Panc1 (cell line): ENCODE measurements at regions not wholly inside any gene's neighbourhood (a gene's known extent, or its start where the extent isn't known, plus 50 kb on each side); places are given as distances from the start of the nearest gene placed in this dataset.

ENCODE experiments used
- POLR2AphosphoS5 ChIP-seq: IDR thresholded peaks from 2 replicates; pipeline ENCODE4 v1.6.1; 2012; ENCODE audit warnings: mild to moderate bottlenecking, low read depth, low read length, moderate library complexity
- TCF7L2 ChIP-seq: IDR thresholded peaks from 2 replicates; pipeline ENCODE4 v1.6.1; 2011; ENCODE audit warnings: mild to moderate bottlenecking, low read depth, low read length, inconsistent platforms
- TF ChIP-seq, protein P1 (sequence below): fragments of 450-650 bp; IDR thresholded peaks from 2 replicates; pipeline ENCODE4 v1.5.1; 2017; ENCODE audit warnings: mild to moderate bottlenecking

DNA sequence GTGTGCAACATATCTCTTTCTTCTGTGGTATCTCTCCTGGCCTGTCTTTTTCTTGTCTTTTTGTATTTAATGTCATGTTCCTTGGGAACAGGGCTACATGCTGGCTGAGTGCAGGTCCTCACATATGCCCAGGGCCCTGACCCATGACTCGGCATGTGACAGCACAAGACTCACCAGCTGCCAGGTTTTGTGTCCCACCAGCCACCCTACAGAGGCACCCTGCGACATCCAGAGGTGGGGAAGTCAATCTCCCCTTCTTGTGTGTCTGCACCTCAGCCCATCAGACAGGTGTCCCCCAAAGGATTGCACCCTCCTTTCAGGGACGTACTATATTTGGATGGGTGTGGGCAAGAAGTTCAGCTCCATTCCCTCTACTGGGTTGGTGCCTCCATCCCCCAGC lies 576.3 kb downstream of the RNF144B start:
- TF ChIP-seq, protein P1, sequence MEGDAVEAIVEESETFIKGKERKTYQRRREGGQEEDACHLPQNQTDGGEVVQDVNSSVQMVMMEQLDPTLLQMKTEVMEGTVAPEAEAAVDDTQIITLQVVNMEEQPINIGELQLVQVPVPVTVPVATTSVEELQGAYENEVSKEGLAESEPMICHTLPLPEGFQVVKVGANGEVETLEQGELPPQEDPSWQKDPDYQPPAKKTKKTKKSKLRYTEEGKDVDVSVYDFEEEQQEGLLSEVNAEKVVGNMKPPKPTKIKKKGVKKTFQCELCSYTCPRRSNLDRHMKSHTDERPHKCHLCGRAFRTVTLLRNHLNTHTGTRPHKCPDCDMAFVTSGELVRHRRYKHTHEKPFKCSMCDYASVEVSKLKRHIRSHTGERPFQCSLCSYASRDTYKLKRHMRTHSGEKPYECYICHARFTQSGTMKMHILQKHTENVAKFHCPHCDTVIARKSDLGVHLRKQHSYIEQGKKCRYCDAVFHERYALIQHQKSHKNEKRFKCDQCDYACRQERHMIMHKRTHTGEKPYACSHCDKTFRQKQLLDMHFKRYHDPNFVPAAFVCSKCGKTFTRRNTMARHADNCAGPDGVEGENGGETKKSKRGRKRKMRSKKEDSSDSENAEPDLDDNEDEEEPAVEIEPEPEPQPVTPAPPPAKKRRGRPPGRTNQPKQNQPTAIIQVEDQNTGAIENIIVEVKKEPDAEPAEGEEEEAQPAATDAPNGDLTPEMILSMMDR: no peak
- TF ChIP-seq POLR2AphosphoS5 (no peak), TCF7L2 (no peak)
